ENCODE measurements at regions not wholly inside any gene's neighbourhood (a gene's known extent, or its start where the extent isn't known, plus 50 kb on each side); places are given as distances from the start of the nearest gene placed in this dataset.
A peak's percentile ranks its signal among the peaks of the same experiment; 100 is the strongest.

DNA sequence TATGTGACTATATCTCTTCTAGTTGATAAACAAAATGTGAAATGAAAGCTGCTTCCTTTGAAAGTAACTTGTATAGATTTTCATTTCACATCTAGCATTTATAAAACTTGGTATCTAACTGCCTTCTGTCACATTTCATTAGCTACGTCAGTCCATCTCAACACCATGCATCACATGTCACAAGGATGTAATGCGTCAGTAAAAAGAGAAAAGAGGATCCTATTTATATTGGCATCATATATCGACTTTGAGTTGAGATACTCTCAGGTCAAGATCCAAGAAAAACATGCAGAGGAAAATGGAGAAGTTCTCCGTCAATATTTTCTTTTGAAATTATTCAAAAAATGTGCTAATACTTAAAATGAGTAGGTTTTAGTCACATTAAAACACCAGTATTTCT lies 1211.2 kb downstream of the EFNA5 start:
- H3K79me2 ChIP-seq (ENCODE audit: control insufficient read depth, insufficient read depth, low read length), result no peaks in the 10 kb centered on the region
- FAIRE-seq, result no peak
- peak overlapping the region; percentile 45 for H2AFZ ChIP-seq (ENCODE audit: low read depth, low read length)
- ChIA-PET POLR2A (no interaction called here), CTCF (interaction anchor here (1.7 kb wide), 1 partner anchor 190 kb away, joined by 4 read pairs; no protein-coding TSS in a partner anchor)
- H3K4me2 ChIP-seq (ENCODE audit: insufficient read depth, low read length), result no peak overlapping the region
- peak; percentile 82 for DNase-seq (ENCODE audit: low read depth, low spot score)
- no peak overlapping the region for H3K27ac ChIP-seq (ENCODE audit: insufficient read depth, low read depth, low read length)
- no peak overlapping the region for H3K4me3 ChIP-seq (replicated peaks in 1 of 3; ENCODE audit: insufficient read depth in 1 of 3, low read depth in 1 of 3, low read length in 3 of 3)
- H3K9me3 ChIP-seq (replicated peaks; ENCODE audit: control insufficient read depth, insufficient read depth, low read length), result no peaks in the 10 kb centered on the region
- no peaks in the 10 kb centered on the region for H3K4me1 ChIP-seq (ENCODE audit: control insufficient read depth, extremely low read depth, insufficient read depth, low read length)
- H3K9me1 ChIP-seq (replicated peaks; ENCODE audit: control insufficient read depth, extremely low read depth, insufficient read depth, low read length), result no peaks in the 10 kb centered on the region
- BruUV-seq (replicated peaks), result no TSS peak
- H3K27me3 ChIP-seq (ENCODE audit: control insufficient read depth in 2 of 2, insufficient read depth in 2 of 2, low read length in 2 of 2), result no peaks in the 10 kb centered on the region
- no peaks in the 10 kb centered on the region for H3K36me3 ChIP-seq (ENCODE audit: control insufficient read depth in 2 of 2, extremely low read depth in 1 of 2, insufficient read depth in 2 of 2, low read length in 2 of 2)
- no peaks in the 10 kb centered on the region for H4K20me1 ChIP-seq (replicated peaks; ENCODE audit: control insufficient read depth, extremely low read depth, insufficient read depth, low read length)
- dilution Hi-C loops (cut with MboI; ENCODE audit: extremely low pct_ligation_motif_present, low sequenced_read_pairs) (no loop called here), intact Hi-C loops (cut with micrococcal nuclease) (loop anchor here (10.0 kb wide), 1 partner anchor 1115 kb away; no protein-coding TSS in a partner anchor)
- H3K9ac ChIP-seq (replicated peaks; ENCODE audit: extremely low read depth, insufficient read depth, low read length), result no peak overlapping the region
- TF ChIP-seq JUN (IDR thresholded peaks at IDR 0.05; ENCODE audit: borderline replicate concordance, insufficient read depth, insufficient read length, low read depth), result no peak
- TF ChIP-seq POLR2AphosphoS5 (IDR thresholded peaks at IDR 0.05; ENCODE audit: insufficient read depth, low read depth, low read length), result no peak
- TF ChIP-seq FOS (IDR thresholded peaks at IDR 0.05; ENCODE audit: borderline replicate concordance, insufficient read depth, low read length), result no peak
- no peak for TF ChIP-seq POLR2A (IDR thresholded peaks at IDR 0.05; ENCODE audit: low read depth, low read length)
- no peak for TF ChIP-seq EZH2 (IDR thresholded peaks at IDR 0.05; ENCODE audit: borderline replicate concordance, low read depth, low read length, severe bottlenecking)
- TF ChIP-seq, protein P1, sequence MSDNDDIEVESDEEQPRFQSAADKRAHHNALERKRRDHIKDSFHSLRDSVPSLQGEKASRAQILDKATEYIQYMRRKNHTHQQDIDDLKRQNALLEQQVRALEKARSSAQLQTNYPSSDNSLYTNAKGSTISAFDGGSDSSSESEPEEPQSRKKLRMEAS (IDR thresholded peaks at IDR 0.05; ENCODE audit: insufficient read depth, insufficient read length), result no peak
- TF ChIP-seq, protein P2, sequence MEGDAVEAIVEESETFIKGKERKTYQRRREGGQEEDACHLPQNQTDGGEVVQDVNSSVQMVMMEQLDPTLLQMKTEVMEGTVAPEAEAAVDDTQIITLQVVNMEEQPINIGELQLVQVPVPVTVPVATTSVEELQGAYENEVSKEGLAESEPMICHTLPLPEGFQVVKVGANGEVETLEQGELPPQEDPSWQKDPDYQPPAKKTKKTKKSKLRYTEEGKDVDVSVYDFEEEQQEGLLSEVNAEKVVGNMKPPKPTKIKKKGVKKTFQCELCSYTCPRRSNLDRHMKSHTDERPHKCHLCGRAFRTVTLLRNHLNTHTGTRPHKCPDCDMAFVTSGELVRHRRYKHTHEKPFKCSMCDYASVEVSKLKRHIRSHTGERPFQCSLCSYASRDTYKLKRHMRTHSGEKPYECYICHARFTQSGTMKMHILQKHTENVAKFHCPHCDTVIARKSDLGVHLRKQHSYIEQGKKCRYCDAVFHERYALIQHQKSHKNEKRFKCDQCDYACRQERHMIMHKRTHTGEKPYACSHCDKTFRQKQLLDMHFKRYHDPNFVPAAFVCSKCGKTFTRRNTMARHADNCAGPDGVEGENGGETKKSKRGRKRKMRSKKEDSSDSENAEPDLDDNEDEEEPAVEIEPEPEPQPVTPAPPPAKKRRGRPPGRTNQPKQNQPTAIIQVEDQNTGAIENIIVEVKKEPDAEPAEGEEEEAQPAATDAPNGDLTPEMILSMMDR (IDR thresholded peaks at IDR 0.05; ENCODE audit: extremely low read depth in 1 of 2, insufficient read depth in 1 of 2, low read depth in 1 of 2, low read length in 2 of 2), result no peak
- no peak for TF ChIP-seq MYC (IDR thresholded peaks at IDR 0.05; ENCODE audit: low read depth, low read length)
- no peak for TF ChIP-seq GATA2 (IDR thresholded peaks at IDR 0.05; ENCODE audit: insufficient read depth, insufficient read length, low read depth, low read length)

Measured in endothelial cell of umbilical vein (primary cell).